ENCODE measurements at regions not wholly inside any gene's neighbourhood (a gene's known extent, or its start where the extent isn't known, plus 50 kb on each side); places are given as distances from the start of the nearest gene placed in this dataset.

DNA sequence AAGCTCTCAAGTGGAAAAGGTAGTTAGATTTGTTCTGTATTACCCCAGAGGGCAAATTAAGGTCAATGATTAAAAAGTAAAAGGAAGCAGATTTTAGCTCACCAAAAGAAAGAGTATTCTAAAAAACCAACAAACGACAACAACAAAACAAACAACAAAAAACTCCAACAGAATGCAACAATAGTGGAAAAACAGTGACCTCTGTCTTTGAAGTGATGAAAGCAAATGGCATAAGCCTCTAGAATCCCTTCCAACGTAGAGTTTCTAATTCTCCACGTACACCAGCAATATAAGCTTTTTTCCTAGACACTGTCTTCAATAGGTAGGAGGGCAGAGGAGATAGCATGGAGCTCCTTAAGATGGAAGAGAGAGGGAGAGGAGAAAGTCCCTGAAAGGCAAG is 359.1 kb downstream of the TTLL7 start:
- intact Hi-C loops (cut with DNase I; ENCODE audit: low total_unique reads) = no loop called here
- TF ChIP-seq, protein P1, sequence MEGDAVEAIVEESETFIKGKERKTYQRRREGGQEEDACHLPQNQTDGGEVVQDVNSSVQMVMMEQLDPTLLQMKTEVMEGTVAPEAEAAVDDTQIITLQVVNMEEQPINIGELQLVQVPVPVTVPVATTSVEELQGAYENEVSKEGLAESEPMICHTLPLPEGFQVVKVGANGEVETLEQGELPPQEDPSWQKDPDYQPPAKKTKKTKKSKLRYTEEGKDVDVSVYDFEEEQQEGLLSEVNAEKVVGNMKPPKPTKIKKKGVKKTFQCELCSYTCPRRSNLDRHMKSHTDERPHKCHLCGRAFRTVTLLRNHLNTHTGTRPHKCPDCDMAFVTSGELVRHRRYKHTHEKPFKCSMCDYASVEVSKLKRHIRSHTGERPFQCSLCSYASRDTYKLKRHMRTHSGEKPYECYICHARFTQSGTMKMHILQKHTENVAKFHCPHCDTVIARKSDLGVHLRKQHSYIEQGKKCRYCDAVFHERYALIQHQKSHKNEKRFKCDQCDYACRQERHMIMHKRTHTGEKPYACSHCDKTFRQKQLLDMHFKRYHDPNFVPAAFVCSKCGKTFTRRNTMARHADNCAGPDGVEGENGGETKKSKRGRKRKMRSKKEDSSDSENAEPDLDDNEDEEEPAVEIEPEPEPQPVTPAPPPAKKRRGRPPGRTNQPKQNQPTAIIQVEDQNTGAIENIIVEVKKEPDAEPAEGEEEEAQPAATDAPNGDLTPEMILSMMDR (IDR thresholded peaks at IDR 0.05) = no peak
- no peak for TF ChIP-seq POLR2A (IDR thresholded peaks at IDR 0.05)
- Histone ChIP-seq H3K4me1 (no peaks in the 10 kb centered on the region), H3K4me3 (no peak overlapping the region), H3K27me3 (no peaks in the 10 kb centered on the region), H3K36me3 (no peaks in the 10 kb centered on the region), H3K27ac (no peak overlapping the region), H3K9me3 (no peaks in the 10 kb centered on the region)
- no peak for DNase-seq

DNA sequence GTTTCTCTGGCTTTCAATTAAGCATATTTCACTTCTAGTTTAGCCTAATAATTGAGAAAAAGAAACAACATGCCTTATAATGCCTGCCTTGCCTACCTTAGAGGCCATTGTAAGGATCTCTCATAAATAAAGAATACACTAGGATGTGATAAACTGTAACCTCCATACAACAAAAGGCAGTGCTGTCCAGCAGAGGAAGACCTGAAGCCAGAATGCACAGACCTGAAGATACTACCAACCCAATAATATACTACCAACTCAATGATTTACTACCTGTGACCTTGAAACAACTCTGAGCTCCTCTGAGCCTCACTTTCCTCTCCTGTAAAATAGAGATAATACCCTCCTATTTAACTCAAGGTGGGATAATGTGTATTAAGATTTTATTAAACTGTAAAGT is 361.3 kb downstream of the TTLL7 start:
- TF ChIP-seq, protein P1 (IDR thresholded peaks at IDR 0.05) = no peak
- no peak for TF ChIP-seq POLR2A (IDR thresholded peaks at IDR 0.05)
- intact Hi-C loops (cut with DNase I; ENCODE audit: low total_unique reads) = no loop called here
- Histone ChIP-seq H3K4me3 (no peak overlapping the region), H3K4me1 (no peaks in the 10 kb centered on the region), H3K36me3 (no peaks in the 10 kb centered on the region), H3K27me3 (no peaks in the 10 kb centered on the region), H3K9me3 (no peaks in the 10 kb centered on the region), H3K27ac (no peak overlapping the region)
- no peak for DNase-seq

DNA sequence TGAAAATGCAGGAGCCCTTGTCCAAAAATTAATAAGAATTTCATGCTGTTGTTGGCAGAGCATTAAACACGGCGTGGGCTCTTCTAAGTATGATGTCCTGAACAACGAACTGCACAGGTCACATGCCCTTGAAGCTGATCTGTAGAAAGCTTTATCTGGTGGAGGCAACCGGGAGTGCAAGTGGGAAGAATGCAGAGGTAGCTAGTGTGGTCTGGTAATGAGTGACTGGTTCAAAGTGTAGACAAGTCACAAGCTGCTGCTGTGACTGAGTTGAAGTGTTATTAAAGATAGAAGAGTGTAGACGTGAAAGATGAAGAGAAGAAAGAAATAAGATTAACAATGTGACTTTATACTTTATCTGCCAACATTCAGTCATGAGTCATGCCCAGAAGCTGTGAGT is 361.9 kb downstream of the TTLL7 start:
- H3K4me3 ChIP-seq = no peak overlapping the region
- H3K4me1 ChIP-seq = no peaks in the 10 kb centered on the region
- no peaks in the 10 kb centered on the region for H3K36me3 ChIP-seq
- intact Hi-C loops (cut with DNase I; ENCODE audit: low total_unique reads) = no loop called here
- TF ChIP-seq, protein P1 (IDR thresholded peaks at IDR 0.05) = no peak
- TF ChIP-seq POLR2A (IDR thresholded peaks at IDR 0.05) = no peak
- H3K27ac ChIP-seq = no peak overlapping the region
- no peaks in the 10 kb centered on the region for H3K9me3 ChIP-seq
- DNase-seq = no peak
- no peaks in the 10 kb centered on the region for H3K27me3 ChIP-seq

DNA sequence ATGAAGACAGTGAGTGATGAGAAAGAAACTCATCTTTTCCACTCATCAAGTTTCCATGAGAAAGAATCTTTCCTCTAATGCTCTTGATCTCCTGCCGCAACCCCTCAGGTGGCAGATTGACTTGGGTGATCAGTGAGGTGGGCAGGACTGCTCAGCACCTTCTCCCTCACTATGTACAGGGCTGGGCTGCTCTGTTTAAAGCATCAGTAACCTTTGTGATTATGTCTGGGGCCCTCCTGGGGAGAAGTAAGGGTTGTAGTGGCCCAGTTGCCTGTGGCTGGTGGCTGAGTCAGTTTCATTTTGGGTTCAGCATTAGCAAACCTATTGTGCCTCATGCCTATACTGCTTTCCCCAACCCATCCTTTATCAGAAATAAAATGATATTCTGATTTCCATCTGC is 366.0 kb downstream of the TTLL7 start:
- DNase-seq = no peak
- no peak overlapping the region for H3K4me3 ChIP-seq
- H3K27ac ChIP-seq = no peak overlapping the region
- TF ChIP-seq, protein P1 (IDR thresholded peaks at IDR 0.05) = no peak
- no peak for TF ChIP-seq POLR2A (IDR thresholded peaks at IDR 0.05)
- intact Hi-C loops (cut with DNase I; ENCODE audit: low total_unique reads) = no loop called here
- H3K27me3 ChIP-seq = no peaks in the 10 kb centered on the region
- H3K36me3 ChIP-seq = no peaks in the 10 kb centered on the region
- no peaks in the 10 kb centered on the region for H3K4me1 ChIP-seq
- no peaks in the 10 kb centered on the region for H3K9me3 ChIP-seq

DNA sequence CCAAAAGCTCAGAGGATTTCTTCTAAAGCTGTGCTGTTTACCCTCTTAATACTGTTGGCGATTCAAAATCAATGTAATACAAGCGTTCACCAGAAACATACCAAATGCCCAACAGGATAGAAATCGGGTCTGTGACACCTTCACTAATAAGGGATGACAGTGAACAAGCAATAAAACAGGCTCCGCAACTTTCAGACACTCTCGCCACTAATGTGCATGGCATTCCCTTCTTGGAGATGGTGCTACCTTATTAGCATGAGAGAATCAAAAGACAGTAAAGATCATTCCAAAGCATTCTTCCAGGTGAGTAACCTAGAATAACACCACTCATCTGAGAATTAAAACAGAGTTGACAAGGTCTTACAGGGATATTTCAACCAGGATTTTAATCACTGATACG is 367.1 kb downstream of the TTLL7 start:
- Histone ChIP-seq H3K9me3 (no peaks in the 10 kb centered on the region), H3K4me1 (no peaks in the 10 kb centered on the region), H3K27me3 (no peaks in the 10 kb centered on the region), H3K27ac (no peak overlapping the region), H3K4me3 (no peak overlapping the region), H3K36me3 (no peaks in the 10 kb centered on the region)
- TF ChIP-seq POLR2A (IDR thresholded peaks at IDR 0.05) = no peak
- TF ChIP-seq, protein P1 (IDR thresholded peaks at IDR 0.05) = no peak
- intact Hi-C loops (cut with DNase I; ENCODE audit: low total_unique reads) = no loop called here
- DNase-seq = no peak

Data from uterus (tissue), 3 donors.